IPS-15b (cell line): ENCODE measurements at regions not wholly inside any gene's neighbourhood (a gene's known extent, or its start where the extent isn't known, plus 50 kb on each side); places are given as distances from the start of the nearest gene placed in this dataset.

Source experiments
- H3K27me3 ChIP-seq: one replicate; pipeline ENCODE4 v1.6.1; 2013; ENCODE audit warnings: low read length; ENCODE audit not compliant: control insufficient read depth, insufficient read depth
- H3K36me3 ChIP-seq: one replicate; pipeline ENCODE4 v1.6.1; 2013; ENCODE audit warnings: low read length; ENCODE audit not compliant: control insufficient read depth, insufficient read depth
- H3K4me1 ChIP-seq: one replicate; pipeline ENCODE4 v1.6.1; 2013; ENCODE audit warnings: mild to moderate bottlenecking, low read length; ENCODE audit not compliant: control insufficient read depth, insufficient read depth
- H3K4me3 ChIP-seq: one replicate; pipeline ENCODE4 v1.5.1; 2013; ENCODE audit warnings: low read depth, low read length
- H3K9ac ChIP-seq: one replicate; pipeline ENCODE4 v1.6.1; 2013; ENCODE audit warnings: low read depth, mild to moderate bottlenecking, low read length
- H3K9me3 ChIP-seq: one replicate; pipeline ENCODE4 v1.6.1; 2013; ENCODE audit warnings: mild to moderate bottlenecking, low read length; ENCODE audit not compliant: control insufficient read depth, insufficient read depth

DNA sequence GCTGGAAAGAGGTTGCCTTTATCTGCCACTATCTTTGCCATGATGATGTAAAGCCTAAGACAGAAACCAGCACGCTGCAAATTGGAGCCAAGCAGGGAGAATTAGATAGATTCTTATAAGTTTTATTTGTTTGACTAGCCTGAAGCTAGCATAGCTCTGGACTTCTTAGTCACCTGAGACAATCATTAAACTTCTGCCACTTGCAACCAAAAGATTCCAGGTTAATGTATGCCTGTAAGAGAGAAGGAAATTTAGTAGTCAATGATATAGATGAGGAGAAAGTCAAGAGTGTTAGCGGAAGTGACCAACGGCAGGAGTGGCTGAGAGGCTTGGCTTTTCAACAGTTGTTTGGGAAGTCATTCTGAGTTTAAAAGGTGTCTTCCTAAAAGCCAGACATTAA is 1106.6 kb downstream of the VRK1 start:
- H3K27me3 ChIP-seq: no peaks in the 10 kb centered on the region
- H3K36me3 ChIP-seq: no peaks in the 10 kb centered on the region
- no peak overlapping the region for H3K9ac ChIP-seq
- H3K4me3 ChIP-seq: no peak overlapping the region
- H3K4me1 ChIP-seq: no peaks in the 10 kb centered on the region
- no peaks in the 10 kb centered on the region for H3K9me3 ChIP-seq

DNA sequence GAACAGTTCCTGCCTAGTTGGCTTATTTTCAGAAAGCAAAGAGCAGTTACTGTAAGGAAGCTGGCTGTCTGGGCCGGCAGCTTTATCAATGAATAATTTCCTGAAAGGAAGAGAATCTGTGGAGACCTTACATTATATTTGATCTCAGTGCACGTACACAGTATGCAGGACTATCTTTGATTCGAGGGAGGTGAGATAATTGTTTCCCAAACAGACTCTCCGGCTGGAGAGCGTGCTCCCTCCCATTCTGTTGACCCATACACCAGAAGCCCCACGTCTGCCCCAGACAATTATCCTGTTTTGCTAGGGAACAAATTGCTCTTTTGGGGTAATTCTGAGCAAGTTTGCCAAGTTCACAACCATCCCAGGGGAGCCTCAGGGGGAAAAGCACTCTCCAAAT is 1115.0 kb downstream of the VRK1 start:
- no peaks in the 10 kb centered on the region for H3K27me3 ChIP-seq
- no peaks in the 10 kb centered on the region for H3K36me3 ChIP-seq
- H3K9ac ChIP-seq: no peak overlapping the region
- no peaks in the 10 kb centered on the region for H3K4me1 ChIP-seq
- H3K9me3 ChIP-seq: no peaks in the 10 kb centered on the region
- no peak overlapping the region for H3K4me3 ChIP-seq

DNA sequence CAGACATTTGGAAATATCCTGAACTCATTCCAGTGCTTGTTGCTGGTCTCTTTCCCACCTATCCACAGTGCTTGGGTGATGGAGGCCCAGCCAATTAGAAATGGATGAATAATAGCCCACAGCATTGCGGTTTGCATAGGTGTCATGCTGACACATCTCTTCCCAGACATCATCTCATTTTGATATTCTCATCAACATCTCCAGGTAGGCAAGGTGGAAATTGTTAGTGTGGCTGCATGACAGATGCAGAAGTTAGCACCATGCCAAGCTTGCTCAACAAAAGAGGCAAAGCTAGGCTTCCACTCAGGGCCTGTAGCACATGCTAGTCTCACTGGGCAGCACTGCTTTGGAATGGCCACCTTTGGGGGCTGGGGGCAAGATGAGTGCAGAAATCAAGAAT is 1118.9 kb downstream of the VRK1 start:
- H3K27me3 ChIP-seq: no peaks in the 10 kb centered on the region
- no peak overlapping the region for H3K9ac ChIP-seq
- no peak overlapping the region for H3K4me3 ChIP-seq
- no peaks in the 10 kb centered on the region for H3K4me1 ChIP-seq
- H3K36me3 ChIP-seq: no peaks in the 10 kb centered on the region
- H3K9me3 ChIP-seq: no peaks in the 10 kb centered on the region

DNA sequence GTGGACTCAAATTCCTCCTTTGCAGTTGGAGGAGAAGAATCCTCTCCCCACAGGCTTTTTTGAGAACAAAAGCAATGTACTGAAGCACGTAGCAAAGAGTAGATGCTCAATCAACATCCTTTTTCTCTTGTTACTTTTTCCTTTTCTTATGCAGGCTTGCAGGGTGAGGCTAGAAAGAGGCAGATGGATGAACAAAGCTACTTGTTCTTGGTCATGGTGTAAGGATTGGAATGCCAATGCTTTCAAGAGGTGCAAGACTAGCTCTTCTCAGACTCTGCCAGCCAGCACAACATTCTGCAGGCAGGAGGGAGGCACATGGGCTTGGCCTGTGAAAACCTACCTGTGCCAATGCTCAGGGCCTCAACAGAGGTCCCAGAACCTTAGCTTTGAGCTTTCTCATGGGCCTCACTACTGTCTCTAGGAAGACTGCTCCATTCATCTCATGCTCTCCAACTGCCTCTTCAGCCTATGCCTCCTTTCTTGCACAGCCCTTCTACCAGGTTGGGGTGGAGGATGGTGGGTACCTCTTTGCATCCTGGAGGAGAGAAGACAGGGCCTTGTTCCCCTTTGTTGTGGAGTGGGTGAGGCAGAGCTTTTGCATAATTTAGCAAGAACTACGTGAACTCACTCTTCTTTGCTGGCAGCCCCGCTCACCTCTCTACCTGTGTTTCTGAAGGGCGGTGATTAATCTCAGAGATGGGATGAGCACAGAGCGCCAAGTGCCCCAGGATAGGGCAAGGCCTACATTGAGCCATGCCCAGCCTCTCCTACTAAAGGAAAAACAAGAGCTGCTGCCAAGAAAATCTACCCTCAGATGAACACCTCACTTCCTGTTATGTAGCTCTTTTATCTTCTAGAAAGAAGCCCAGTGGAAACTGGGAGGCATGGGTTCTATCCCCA is 1119.7 kb downstream of the VRK1 start:
- Histone ChIP-seq H3K9me3 (no peaks in the 10 kb centered on the region), H3K4me1 (no peaks in the 10 kb centered on the region), H3K36me3 (no peaks in the 10 kb centered on the region), H3K27me3 (no peaks in the 10 kb centered on the region), H3K4me3 (no peak overlapping the region), H3K9ac (no peak overlapping the region)

DNA sequence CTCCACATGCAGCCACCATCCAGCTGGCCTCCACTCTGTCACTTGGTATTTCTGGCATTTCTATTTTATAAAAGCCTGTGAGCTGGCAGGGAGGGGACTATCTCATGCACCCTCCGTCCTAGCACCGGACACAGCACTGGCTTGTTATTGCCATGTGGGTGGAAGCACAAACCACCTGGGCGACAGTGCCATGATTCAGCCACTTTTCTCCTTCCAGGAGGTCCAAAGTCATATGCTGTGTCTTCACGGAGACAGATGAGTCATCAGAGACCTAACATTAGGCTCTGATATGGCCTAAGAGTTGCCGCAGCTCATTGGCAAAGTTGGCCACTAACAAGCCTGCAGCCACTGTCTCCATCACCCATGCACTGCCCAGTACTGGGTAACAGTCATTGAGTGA is 1123.0 kb downstream of the VRK1 start:
- Histone ChIP-seq H3K36me3 (no peaks in the 10 kb centered on the region), H3K27me3 (no peaks in the 10 kb centered on the region), H3K9me3 (no peaks in the 10 kb centered on the region), H3K4me1 (no peaks in the 10 kb centered on the region), H3K9ac (no peak overlapping the region), H3K4me3 (no peak overlapping the region)

DNA sequence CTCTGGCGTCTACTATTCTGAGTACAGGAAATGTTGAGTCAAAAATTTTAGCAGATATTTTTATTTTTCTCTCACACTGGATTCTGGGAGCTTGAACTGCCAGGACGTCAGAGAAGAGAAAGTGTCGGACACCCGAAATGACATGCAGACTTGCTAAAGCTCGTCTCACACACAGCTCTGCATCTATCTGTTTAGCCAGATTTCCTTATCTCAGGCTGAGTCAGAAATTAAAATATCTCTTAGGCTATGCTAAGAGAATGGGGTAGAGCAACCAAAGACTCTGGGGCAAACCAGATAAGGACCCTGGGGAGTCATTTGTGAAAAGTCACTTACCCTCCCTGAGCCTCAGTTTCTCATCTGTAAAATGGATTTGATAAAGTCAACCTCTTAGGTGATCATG is 1124.1 kb downstream of the VRK1 start:
- Histone ChIP-seq H3K9ac (no peak overlapping the region), H3K27me3 (no peaks in the 10 kb centered on the region), H3K4me1 (no peaks in the 10 kb centered on the region), H3K4me3 (no peak overlapping the region), H3K9me3 (no peaks in the 10 kb centered on the region), H3K36me3 (no peaks in the 10 kb centered on the region)

DNA sequence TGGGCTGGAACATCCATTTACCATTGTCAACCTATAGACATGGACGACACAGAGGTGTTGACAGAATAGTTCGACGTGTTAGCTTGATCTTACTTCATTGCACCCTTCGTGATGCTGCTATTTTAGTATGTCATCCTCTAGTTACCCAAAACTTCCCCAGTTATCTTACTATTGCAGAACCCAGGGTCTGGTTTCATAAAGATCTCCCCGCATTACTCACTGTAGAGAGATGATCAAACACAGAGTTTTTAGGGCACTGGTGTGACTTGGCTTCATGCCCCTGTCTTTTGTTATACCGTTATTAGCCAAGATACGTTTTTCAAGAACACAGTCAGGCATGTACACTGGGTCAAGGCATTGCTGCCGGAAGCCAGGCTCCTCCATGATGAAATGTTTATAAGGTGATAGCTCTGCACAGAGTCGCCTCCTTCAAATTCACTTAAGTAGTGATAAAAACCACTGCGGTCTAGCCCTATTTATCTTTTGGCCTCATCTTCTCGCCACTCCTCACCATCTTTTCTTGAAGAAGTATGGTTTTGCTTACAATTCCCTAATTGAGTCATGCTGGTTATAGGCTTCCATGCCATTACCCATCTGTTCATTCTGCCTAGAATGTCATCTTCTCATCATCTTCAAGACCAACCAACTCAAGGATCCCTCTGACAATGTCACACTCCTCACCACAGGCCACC is 1127.9 kb downstream of the VRK1 start:
- Histone ChIP-seq H3K4me1 (no peaks in the 10 kb centered on the region), H3K27me3 (no peaks in the 10 kb centered on the region), H3K4me3 (no peak overlapping the region), H3K36me3 (no peaks in the 10 kb centered on the region), H3K9me3 (no peaks in the 10 kb centered on the region), H3K9ac (no peak overlapping the region)

DNA sequence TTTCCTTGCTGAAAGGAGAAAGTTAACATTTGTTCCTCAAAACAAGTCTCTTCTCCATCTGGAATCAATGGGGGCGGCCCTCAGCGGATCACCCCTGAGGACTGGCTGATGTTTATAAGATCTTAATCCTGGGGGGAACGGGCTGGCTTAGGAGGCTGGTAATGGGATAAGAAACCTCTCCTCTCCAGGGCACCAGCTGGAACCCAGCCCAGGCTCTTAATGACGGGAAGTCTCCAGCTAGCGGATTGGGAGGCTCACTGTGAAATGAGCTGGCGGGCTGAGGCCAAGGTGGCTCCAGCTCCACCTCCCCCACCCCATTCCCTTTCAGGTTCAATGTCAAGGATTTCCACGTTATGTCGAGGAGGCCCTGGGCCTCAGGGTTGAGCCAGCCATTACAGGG is 1133.0 kb downstream of the VRK1 start:
- H3K36me3 ChIP-seq: no peaks in the 10 kb centered on the region
- no peaks in the 10 kb centered on the region for H3K27me3 ChIP-seq
- no peaks in the 10 kb centered on the region for H3K9me3 ChIP-seq
- no peak overlapping the region for H3K4me3 ChIP-seq
- H3K9ac ChIP-seq: no peak overlapping the region
- H3K4me1 ChIP-seq: no peaks in the 10 kb centered on the region

DNA sequence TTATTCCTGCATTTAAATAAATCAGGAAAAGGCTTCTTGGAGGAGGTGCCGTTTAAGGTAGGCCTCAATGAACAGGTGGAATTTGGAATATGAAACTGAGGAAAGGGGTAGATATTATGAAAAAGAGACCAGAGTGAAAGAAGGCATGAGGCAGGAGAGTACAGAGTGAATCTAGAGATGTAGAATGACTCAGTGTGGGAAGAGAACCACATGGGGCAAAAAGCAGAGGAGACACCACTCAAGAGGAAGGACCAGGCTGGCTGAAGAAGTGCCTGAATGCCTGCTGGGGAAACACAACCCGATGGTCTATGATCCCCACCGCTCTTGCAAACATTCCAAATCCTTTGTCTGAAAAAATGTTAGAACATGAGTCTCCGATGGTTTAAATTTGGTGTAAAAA is 1134.1 kb downstream of the VRK1 start:
- no peak overlapping the region for H3K9ac ChIP-seq

DNA sequence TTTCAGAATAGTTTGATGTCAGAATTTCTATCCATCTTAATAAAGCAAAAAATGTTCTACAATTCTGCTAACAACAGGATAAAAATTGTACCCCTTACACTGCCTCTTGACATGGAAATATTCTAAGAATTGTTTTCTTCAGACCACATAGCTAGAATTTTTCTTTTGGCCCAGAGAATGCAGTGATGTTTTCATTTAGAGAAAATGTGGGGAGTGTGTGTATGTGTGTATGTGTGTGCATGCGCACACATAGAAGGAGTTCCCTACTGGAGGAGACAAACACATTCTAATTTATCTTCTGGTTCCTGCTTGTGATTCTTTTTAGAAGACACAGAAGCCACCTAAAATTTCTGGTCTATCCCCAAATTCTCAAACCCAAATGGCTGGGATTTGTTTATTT is 1145.7 kb downstream of the VRK1 start:
- H3K36me3 ChIP-seq: no peaks in the 10 kb centered on the region
- H3K9ac ChIP-seq: no peak overlapping the region
- no peaks in the 10 kb centered on the region for H3K9me3 ChIP-seq
- no peaks in the 10 kb centered on the region for H3K4me1 ChIP-seq
- H3K27me3 ChIP-seq: no peaks in the 10 kb centered on the region
- H3K4me3 ChIP-seq: no peak overlapping the region

More for the DNA sequence above, 1134.1 kb downstream of the VRK1 start:
- Histone ChIP-seq H3K9me3 (no peaks in the 10 kb centered on the region), H3K36me3 (no peaks in the 10 kb centered on the region), H3K27me3 (no peaks in the 10 kb centered on the region), H3K4me1 (no peaks in the 10 kb centered on the region), H3K4me3 (no peak overlapping the region)

DNA sequence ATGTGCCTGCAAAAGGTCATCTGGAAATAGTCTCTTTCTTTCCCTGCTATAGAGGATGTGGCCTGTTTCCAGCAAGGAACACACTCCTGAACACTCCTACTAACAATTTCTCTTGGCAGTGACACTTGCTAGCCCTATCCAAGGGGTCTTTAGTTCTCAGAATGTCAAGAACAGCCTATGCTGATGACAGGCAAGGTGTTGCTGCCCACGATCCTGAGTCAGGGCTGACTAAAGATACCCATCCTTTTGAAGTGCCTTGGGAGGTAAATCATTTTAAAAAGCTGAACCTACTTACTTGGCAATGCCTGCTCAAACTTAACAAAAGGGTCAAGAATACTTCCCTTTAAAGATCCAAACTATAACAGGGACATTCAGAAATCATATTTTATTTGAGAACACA is 1146.4 kb downstream of the VRK1 start:
- Histone ChIP-seq H3K9ac (no peak overlapping the region), H3K9me3 (no peaks in the 10 kb centered on the region), H3K4me1 (no peaks in the 10 kb centered on the region), H3K4me3 (no peak overlapping the region), H3K27me3 (no peaks in the 10 kb centered on the region), H3K36me3 (no peaks in the 10 kb centered on the region)

DNA sequence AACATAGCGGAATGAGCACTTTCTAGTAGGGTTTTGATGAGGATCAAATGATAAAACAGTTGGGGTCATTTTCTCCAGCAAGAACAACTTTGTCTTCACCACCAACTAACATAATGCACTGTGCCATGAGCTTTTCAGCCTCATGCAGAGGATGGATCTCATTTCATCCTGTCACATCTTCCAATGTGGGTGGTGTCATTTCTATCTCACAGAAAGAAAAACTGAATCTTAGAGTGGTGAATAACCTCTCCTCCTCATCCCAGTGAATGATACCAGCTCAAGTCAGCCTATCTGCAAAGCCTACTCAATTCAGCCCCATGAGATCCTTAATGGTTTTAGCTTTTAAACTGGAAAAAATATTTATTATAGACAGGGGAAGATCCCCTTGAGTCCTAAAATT is 1147.2 kb downstream of the VRK1 start:
- H3K9ac ChIP-seq: no peak overlapping the region
- no peaks in the 10 kb centered on the region for H3K36me3 ChIP-seq
- no peaks in the 10 kb centered on the region for H3K9me3 ChIP-seq
- H3K4me3 ChIP-seq: no peak overlapping the region
- H3K4me1 ChIP-seq: no peaks in the 10 kb centered on the region
- H3K27me3 ChIP-seq: no peaks in the 10 kb centered on the region
